ENCODE measurements at regions not wholly inside any gene's neighbourhood (a gene's known extent, or its start where the extent isn't known, plus 50 kb on each side); places are given as distances from the start of the nearest gene placed in this dataset.
A peak's percentile ranks its signal among the peaks of the same experiment; 100 is the strongest.

DNA sequence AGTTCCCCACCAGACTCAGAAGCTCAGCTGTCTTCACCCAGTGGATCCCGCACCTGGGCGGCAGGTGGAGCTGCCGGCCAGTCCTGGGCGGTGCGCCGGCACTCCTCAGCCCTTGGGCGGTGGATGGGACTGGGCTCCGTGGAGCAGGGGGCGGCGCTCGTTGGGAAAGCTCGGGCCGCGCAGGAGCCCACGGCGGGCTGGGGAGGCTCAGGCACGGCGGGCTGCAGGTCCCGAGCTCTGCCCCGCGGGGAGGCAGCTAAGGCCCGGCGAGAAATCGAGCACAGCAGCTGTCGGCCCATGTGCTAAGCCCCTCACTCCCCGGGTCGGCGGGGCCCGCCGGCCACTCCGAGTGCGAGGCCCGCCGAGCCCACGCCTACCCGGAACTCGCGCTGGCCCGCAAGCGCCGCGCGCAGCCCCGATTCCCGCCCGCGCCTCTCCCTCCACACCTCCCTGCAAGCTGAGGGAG is 560.0 kb downstream of the BRINP1 start:
- no peaks in the 10 kb centered on the region for H3K79me2 ChIP-seq (ENCODE audit: control insufficient read depth, insufficient read depth, low read length)
- H4K20me1 ChIP-seq (ENCODE audit: control insufficient read depth, extremely low read depth, insufficient read depth, low read length) = no peaks in the 10 kb centered on the region
- no peaks in the 10 kb centered on the region for H3K9me3 ChIP-seq (ENCODE audit: control insufficient read depth, low read depth, low read length)
- no peaks in the 10 kb centered on the region for H3K27me3 ChIP-seq (ENCODE audit: control insufficient read depth, extremely low read depth, insufficient read depth, low read length)
- no peak overlapping the region for H3K4me2 ChIP-seq (ENCODE audit: control insufficient read depth, extremely low read depth, insufficient read depth, low read depth, low read length)
- H3K9ac ChIP-seq (ENCODE audit: control insufficient read depth, extremely low read depth, insufficient read depth, low read length) = no peak overlapping the region
- H3K9me1 ChIP-seq (ENCODE audit: control insufficient read depth, extremely low read depth, insufficient read depth, low read length) = no peaks in the 10 kb centered on the region
- no peak overlapping the region for H2AFZ ChIP-seq (ENCODE audit: control insufficient read depth, low read length)
- TF ChIP-seq EZH2 (IDR thresholded peaks at IDR 0.05; ENCODE audit: low read length) = no peak
- TF ChIP-seq, protein P1, sequence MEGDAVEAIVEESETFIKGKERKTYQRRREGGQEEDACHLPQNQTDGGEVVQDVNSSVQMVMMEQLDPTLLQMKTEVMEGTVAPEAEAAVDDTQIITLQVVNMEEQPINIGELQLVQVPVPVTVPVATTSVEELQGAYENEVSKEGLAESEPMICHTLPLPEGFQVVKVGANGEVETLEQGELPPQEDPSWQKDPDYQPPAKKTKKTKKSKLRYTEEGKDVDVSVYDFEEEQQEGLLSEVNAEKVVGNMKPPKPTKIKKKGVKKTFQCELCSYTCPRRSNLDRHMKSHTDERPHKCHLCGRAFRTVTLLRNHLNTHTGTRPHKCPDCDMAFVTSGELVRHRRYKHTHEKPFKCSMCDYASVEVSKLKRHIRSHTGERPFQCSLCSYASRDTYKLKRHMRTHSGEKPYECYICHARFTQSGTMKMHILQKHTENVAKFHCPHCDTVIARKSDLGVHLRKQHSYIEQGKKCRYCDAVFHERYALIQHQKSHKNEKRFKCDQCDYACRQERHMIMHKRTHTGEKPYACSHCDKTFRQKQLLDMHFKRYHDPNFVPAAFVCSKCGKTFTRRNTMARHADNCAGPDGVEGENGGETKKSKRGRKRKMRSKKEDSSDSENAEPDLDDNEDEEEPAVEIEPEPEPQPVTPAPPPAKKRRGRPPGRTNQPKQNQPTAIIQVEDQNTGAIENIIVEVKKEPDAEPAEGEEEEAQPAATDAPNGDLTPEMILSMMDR (optimal IDR thresholded peaks at IDR 0.05 in 1 of 3, IDR thresholded peaks at IDR 0.05 in 1 of 3, conservative IDR thresholded peaks at IDR 0.05 in 1 of 3; ENCODE audit: extremely low read depth in 1 of 3, insufficient read depth in 2 of 3, low read length in 3 of 3) = peak in 2 of 3 experiments; percentile 24 to 33
- DNase-seq (ENCODE audit: low read depth, low spot score) (no peak), FAIRE-seq (no peak)
- H3K36me3 ChIP-seq (ENCODE audit: control insufficient read depth in 2 of 2, extremely low read depth in 1 of 2, insufficient read depth in 2 of 2, low read length in 2 of 2) = no peaks in the 10 kb centered on the region
- H3K4me3 ChIP-seq (ENCODE audit: control insufficient read depth in 2 of 3, extremely low read depth in 1 of 3, insufficient read depth in 2 of 3, low read depth in 1 of 3, low read length in 3 of 3) = peak overlapping the region in 1 of 3 experiments; percentile 25
- no peak overlapping the region for H3K27ac ChIP-seq (ENCODE audit: control insufficient read depth, insufficient read depth, low read length)
- H3K4me1 ChIP-seq (ENCODE audit: control insufficient read depth, extremely low read depth, insufficient read depth, low read length) = no peaks in the 10 kb centered on the region
- dilution Hi-C loops (cut with MboI; ENCODE audit: extremely low pct_ligation_motif_present, low sequenced_read_pairs) = no loop called here

DNA sequence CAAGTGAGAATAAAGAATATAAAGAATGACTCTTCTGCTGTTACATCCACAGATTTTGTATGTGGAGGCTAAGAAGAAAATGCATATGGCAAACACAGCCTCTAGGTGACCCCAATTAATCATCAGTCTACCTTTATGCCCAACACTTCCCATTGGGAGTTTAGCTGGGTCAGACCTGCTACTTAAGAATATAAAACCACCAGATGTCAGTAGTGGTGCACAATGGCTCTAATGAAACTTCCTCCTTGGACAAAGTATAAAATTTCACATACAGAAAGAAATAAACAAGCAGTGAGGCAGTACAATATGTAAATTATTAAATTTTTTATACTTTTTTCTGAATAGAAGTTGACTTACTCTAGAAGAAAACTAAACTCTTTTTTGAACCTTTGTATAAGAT is 539.9 kb downstream of the BRINP1 start:
- FAIRE-seq (no peak), DNase-seq (ENCODE audit: low read depth, low spot score) (no peak)
- dilution Hi-C loops (cut with MboI; ENCODE audit: extremely low pct_ligation_motif_present, low sequenced_read_pairs) = no loop called here
- Histone ChIP-seq H3K9me1 (ENCODE audit: control insufficient read depth, extremely low read depth, insufficient read depth, low read length) (no peaks in the 10 kb centered on the region), H3K27ac (ENCODE audit: control insufficient read depth, insufficient read depth, low read length) (no peak overlapping the region), H3K36me3 (ENCODE audit: control insufficient read depth in 2 of 2, extremely low read depth in 1 of 2, insufficient read depth in 2 of 2, low read length in 2 of 2) (no peaks in the 10 kb centered on the region), H3K4me1 (ENCODE audit: control insufficient read depth, extremely low read depth, insufficient read depth, low read length) (no peaks in the 10 kb centered on the region), H3K27me3 (ENCODE audit: control insufficient read depth, extremely low read depth, insufficient read depth, low read length) (no peaks in the 10 kb centered on the region), H2AFZ (ENCODE audit: control insufficient read depth, low read length) (no peak overlapping the region), H3K4me3 (ENCODE audit: control insufficient read depth in 2 of 3, extremely low read depth in 1 of 3, insufficient read depth in 2 of 3, low read depth in 1 of 3, low read length in 3 of 3) (no peak overlapping the region), H4K20me1 (ENCODE audit: control insufficient read depth, extremely low read depth, insufficient read depth, low read length) (no peaks in the 10 kb centered on the region), H3K9ac (ENCODE audit: control insufficient read depth, extremely low read depth, insufficient read depth, low read length) (no peak overlapping the region), H3K79me2 (ENCODE audit: control insufficient read depth, insufficient read depth, low read length) (no peaks in the 10 kb centered on the region), H3K4me2 (ENCODE audit: control insufficient read depth, extremely low read depth, insufficient read depth, low read depth, low read length) (no peak overlapping the region), H3K9me3 (ENCODE audit: control insufficient read depth, low read depth, low read length) (no peaks in the 10 kb centered on the region)
- no peak for TF ChIP-seq EZH2 (IDR thresholded peaks at IDR 0.05; ENCODE audit: low read length)
- TF ChIP-seq, protein P1 (optimal IDR thresholded peaks at IDR 0.05 in 1 of 3, IDR thresholded peaks at IDR 0.05 in 1 of 3, conservative IDR thresholded peaks at IDR 0.05 in 1 of 3; ENCODE audit: extremely low read depth in 1 of 3, insufficient read depth in 2 of 3, low read length in 3 of 3) = peak in 1 of 3 experiments; percentile 11
